ENCODE measurements at regions not wholly inside any gene's neighbourhood (a gene's known extent, or its start where the extent isn't known, plus 50 kb on each side); places are given as distances from the start of the nearest gene placed in this dataset.
"Not testable (repeated sequence)": the region's sequence is repeated elsewhere in the genome, so short reads cannot be mapped to it uniquely, and the experiment has no call there.

- no peak overlapping the region for H3K27ac ChIP-seq
- TF ChIP-seq CTCF (IDR thresholded peaks at IDR 0.05) (no peak), ZFX (IDR thresholded peaks at IDR 0.05; ENCODE audit: borderline replicate concordance) (no peak)
Observed at GRCh38 chr12:102682366-102683289, 202.3 kb upstream of the IGF1 start.

DNA sequence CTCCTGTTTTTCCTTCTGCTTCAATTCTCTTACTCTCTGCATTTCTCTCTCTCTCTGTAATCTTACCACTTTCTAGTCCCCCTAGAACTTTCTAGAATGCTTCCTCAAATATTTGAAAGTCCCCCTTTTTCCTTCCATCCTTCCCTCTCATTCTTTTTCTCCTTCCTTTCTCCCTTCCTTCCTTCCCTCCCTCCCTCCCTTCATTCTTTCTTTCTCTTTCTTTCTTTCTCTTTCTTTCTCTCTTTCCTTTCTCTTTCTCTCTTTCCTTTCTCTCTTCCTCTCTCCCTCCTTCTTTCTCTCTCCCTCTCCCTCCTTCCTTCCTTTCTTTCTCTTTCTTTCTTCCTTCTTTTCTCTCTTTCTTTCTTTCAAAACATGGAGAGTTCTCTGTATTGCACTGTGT is 201.4 kb upstream of the IGF1 start:
- no peak overlapping the region for H3K27ac ChIP-seq
- TF ChIP-seq ZFX (IDR thresholded peaks at IDR 0.05; ENCODE audit: borderline replicate concordance) (no peak), CTCF (IDR thresholded peaks at IDR 0.05) (no peak)

GRCh38 chr12:102681309-102681708 is 200.9 kb upstream of the IGF1 start:
- TF ChIP-seq CTCF (IDR thresholded peaks at IDR 0.05), result no peak
- no peak for TF ChIP-seq ZFX (IDR thresholded peaks at IDR 0.05; ENCODE audit: borderline replicate concordance)
- H3K27ac ChIP-seq, result no peak overlapping the region

GRCh38 chr12:102680304-102680703 is 199.9 kb upstream of the IGF1 start:
- TF ChIP-seq CTCF (IDR thresholded peaks at IDR 0.05), result no peak
- TF ChIP-seq ZFX (IDR thresholded peaks at IDR 0.05; ENCODE audit: borderline replicate concordance), result no peak
- no peak overlapping the region for H3K27ac ChIP-seq

DNA sequence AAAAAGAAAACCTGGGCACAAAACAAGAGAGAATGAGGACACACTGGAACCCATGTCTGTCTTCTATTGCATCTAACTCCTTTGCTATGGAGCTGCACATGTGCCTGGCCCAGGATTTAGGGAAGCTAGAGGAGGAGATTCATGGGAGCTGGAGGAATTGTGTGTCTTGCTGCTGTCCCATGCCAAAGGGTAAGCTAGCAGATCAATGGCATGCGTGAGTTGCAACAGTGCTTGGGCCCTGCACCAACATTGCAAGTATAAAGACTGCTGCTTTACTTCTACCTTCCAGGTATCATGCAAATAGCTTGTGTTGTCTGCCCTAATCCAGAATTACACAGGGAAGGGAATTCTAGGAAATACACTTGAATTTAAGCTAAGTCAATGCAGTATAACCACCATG is 196.4 kb upstream of the IGF1 start:
- TF ChIP-seq CTCF (IDR thresholded peaks at IDR 0.05) (no peak), ZFX (IDR thresholded peaks at IDR 0.05; ENCODE audit: borderline replicate concordance) (no peak)
- H3K27ac ChIP-seq, result no peak overlapping the region

DNA sequence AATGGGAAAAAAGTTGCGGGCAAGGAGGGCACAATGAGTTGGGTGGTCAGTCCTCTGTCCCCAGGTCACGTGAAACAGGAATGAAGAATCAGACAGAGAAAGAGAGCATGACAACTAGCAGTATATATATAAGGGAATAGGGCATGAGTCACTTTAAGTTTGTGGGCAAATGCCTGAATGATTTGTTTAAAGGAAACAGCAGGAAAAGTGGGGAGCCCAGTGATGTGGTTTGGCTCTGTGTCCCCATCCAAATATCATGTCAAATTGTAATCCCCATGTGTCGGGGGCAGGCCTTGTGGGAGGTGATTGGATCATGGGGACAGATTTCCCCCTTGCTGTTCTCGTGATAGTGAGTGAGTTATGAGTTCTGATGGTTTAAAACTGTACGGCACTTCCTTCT is 195.3 kb upstream of the IGF1 start:
- TF ChIP-seq ZFX (IDR thresholded peaks at IDR 0.05; ENCODE audit: borderline replicate concordance), result no peak
- TF ChIP-seq CTCF (IDR thresholded peaks at IDR 0.05), result no peak

GRCh38 chr12:102673606-102674005 is 193.2 kb upstream of the IGF1 start:
- TF ChIP-seq CTCF (IDR thresholded peaks at IDR 0.05) (no peak), ZFX (IDR thresholded peaks at IDR 0.05; ENCODE audit: borderline replicate concordance) (no peak)
- H3K27ac ChIP-seq, result no peak overlapping the region

More for the DNA sequence above, 195.3 kb upstream of the IGF1 start:
- no peak overlapping the region for H3K27ac ChIP-seq

DNA sequence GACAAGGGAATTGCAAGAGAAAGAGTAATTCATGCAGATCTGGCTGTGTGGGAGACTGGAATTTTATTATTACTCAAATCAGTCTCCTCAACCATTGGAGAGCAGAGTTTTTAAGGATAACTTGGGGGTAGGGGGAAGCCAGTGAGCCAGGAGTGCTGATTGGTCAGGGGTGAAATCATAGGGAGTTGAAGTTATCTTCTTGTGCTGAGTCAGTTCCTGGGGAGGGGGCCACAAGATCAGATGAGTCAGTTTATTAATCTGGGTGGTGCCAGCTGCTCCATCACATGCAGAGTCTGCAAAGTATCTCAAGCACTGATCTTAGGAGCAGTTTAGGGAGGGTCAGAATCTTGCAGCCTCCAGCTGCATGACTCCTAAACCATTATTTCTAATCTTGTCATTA is 191.8 kb upstream of the IGF1 start:
- H3K27ac ChIP-seq, result not testable (repeated sequence)
